Duodenal mucosa (tissue), 2 donors: ENCODE measurements at regions not wholly inside any gene's neighbourhood (a gene's known extent, or its start where the extent isn't known, plus 50 kb on each side); places are given as distances from the start of the nearest gene placed in this dataset.

ENCODE experiments used
- H3K27ac ChIP-seq: one replicate; pipeline ENCODE4 v1.7.0; 2013; ENCODE audit warnings: low read depth, low read length
- H3K27me3 ChIP-seq, 2 donors: one replicate each; pipeline ENCODE4 v1.7.0; 2013; ENCODE audit warnings: low read length in 2 of 2, control low read depth in 1 of 2; ENCODE audit not compliant: insufficient read depth in 2 of 2, control insufficient read depth in 1 of 2
- H3K36me3 ChIP-seq, 2 donors: one replicate each; pipeline ENCODE4 v1.7.0; 2013; ENCODE audit warnings: low read length in 2 of 2, control low read depth in 1 of 2; ENCODE audit not compliant: insufficient read depth in 2 of 2, control insufficient read depth in 1 of 2
- H3K4me1 ChIP-seq, 2 donors: one replicate each; pipeline ENCODE4 v1.7.0; 2013; ENCODE audit warnings: low read length in 2 of 2, control low read depth in 1 of 2; ENCODE audit not compliant: insufficient read depth in 2 of 2, control insufficient read depth in 1 of 2
- H3K4me3 ChIP-seq, 2 donors: one replicate each; pipeline ENCODE4 v1.7.0; 2013; ENCODE audit warnings: low read length in 2 of 2, low read depth in 1 of 2
- H3K9ac ChIP-seq, 2 donors: one replicate each; pipeline ENCODE4 v1.7.0; 2013; ENCODE audit warnings: low read length in 2 of 2, low read depth in 1 of 2
- H3K9me3 ChIP-seq, 2 donors: one replicate each; pipeline ENCODE4 v1.7.0; 2013; ENCODE audit warnings: low read length in 2 of 2, control low read depth in 1 of 2; ENCODE audit not compliant: control insufficient read depth in 1 of 2

- no peaks in the 10 kb centered on the region for H3K36me3 ChIP-seq
- H3K4me1 ChIP-seq = peaks cover 0 to 4% of the 10 kb centered on the region in 2 donors
- H3K9me3 ChIP-seq = peaks cover 3 to 10% of the 10 kb centered on the region in 2 donors
- H3K27me3 ChIP-seq = no peaks in the 10 kb centered on the region
- no peak overlapping the region for H3K4me3 ChIP-seq
- H3K9ac ChIP-seq = no peak overlapping the region
- no peak overlapping the region for H3K27ac ChIP-seq
Measured at GRCh38 chr14:51495319-51495718, 156.4 kb upstream of the FRMD6 start.

- peaks cover 3 to 10% of the 10 kb centered on the region in 2 donors for H3K9me3 ChIP-seq
- H3K9ac ChIP-seq = no peak overlapping the region
- no peaks in the 10 kb centered on the region for H3K36me3 ChIP-seq
- H3K27ac ChIP-seq = no peak overlapping the region
- H3K4me1 ChIP-seq = no peaks in the 10 kb centered on the region
- H3K27me3 ChIP-seq = no peaks in the 10 kb centered on the region
- H3K4me3 ChIP-seq = no peak overlapping the region
Measured at GRCh38 chr14:51498411-51499227, 153.1 kb upstream of the FRMD6 start.

GRCh38 chr14:51500776-51501175, 150.9 kb upstream of the FRMD6 start:
- H3K4me3 ChIP-seq = no peak overlapping the region
- no peaks in the 10 kb centered on the region for H3K36me3 ChIP-seq
- H3K27ac ChIP-seq = no peak overlapping the region
- no peaks in the 10 kb centered on the region for H3K27me3 ChIP-seq
- no peaks in the 10 kb centered on the region for H3K4me1 ChIP-seq
- peaks cover 3 to 10% of the 10 kb centered on the region in 2 donors for H3K9me3 ChIP-seq
- no peak overlapping the region for H3K9ac ChIP-seq

GRCh38 chr14:51501746-51502145, 150.0 kb upstream of the FRMD6 start:
- Histone ChIP-seq H3K9ac (no peak overlapping the region), H3K27ac (no peak overlapping the region), H3K27me3 (no peaks in the 10 kb centered on the region), H3K36me3 (no peaks in the 10 kb centered on the region), H3K4me3 (no peak overlapping the region), H3K9me3 (peaks cover 0 to 9% of the 10 kb centered on the region in 2 donors), H3K4me1 (no peaks in the 10 kb centered on the region)

- Histone ChIP-seq H3K27me3 (no peaks in the 10 kb centered on the region), H3K27ac (no peak overlapping the region), H3K4me3 (no peak overlapping the region), H3K9ac (no peak overlapping the region), H3K36me3 (no peaks in the 10 kb centered on the region), H3K9me3 (no peaks in the 10 kb centered on the region), H3K4me1 (no peaks in the 10 kb centered on the region)
Measured at GRCh38 chr14:51504669-51505068, 147.0 kb upstream of the FRMD6 start.

GRCh38 chr14:51507511-51507905, 144.2 kb upstream of the FRMD6 start:
- Histone ChIP-seq H3K27me3 (no peaks in the 10 kb centered on the region), H3K9ac (no peak overlapping the region), H3K9me3 (no peaks in the 10 kb centered on the region), H3K36me3 (no peaks in the 10 kb centered on the region), H3K4me1 (no peaks in the 10 kb centered on the region), H3K4me3 (no peak overlapping the region), H3K27ac (no peak overlapping the region)

- no peaks in the 10 kb centered on the region for H3K9me3 ChIP-seq
- H3K36me3 ChIP-seq = no peaks in the 10 kb centered on the region
- no peaks in the 10 kb centered on the region for H3K4me1 ChIP-seq
- no peaks in the 10 kb centered on the region for H3K27me3 ChIP-seq
- no peak overlapping the region for H3K9ac ChIP-seq
- H3K4me3 ChIP-seq = no peak overlapping the region
- no peak overlapping the region for H3K27ac ChIP-seq
Measured at GRCh38 chr14:51507906-51508511, 143.7 kb upstream of the FRMD6 start.

- Histone ChIP-seq H3K27ac (no peak overlapping the region), H3K4me3 (no peak overlapping the region), H3K27me3 (no peaks in the 10 kb centered on the region)
Measured at GRCh38 chr14:51511265-51511664, 140.4 kb upstream of the FRMD6 start.

GRCh38 chr14:51512316-51512715, 139.4 kb upstream of the FRMD6 start:
- H3K27ac ChIP-seq = no peak overlapping the region
- no peaks in the 10 kb centered on the region for H3K27me3 ChIP-seq
- H3K9ac ChIP-seq = no peak overlapping the region
- H3K36me3 ChIP-seq = no peaks in the 10 kb centered on the region
- H3K9me3 ChIP-seq = no peaks in the 10 kb centered on the region
- no peak overlapping the region for H3K4me3 ChIP-seq
- H3K4me1 ChIP-seq = no peaks in the 10 kb centered on the region

More at GRCh38 chr14:51511265-51511664, 140.4 kb upstream of the FRMD6 start:
- no peaks in the 10 kb centered on the region for H3K36me3 ChIP-seq
- H3K9me3 ChIP-seq = no peaks in the 10 kb centered on the region
- H3K4me1 ChIP-seq = no peaks in the 10 kb centered on the region
- H3K9ac ChIP-seq = no peak overlapping the region

- no peaks in the 10 kb centered on the region for H3K36me3 ChIP-seq
- no peaks in the 10 kb centered on the region for H3K4me1 ChIP-seq
- H3K4me3 ChIP-seq = no peak overlapping the region
- no peaks in the 10 kb centered on the region for H3K9me3 ChIP-seq
- no peak overlapping the region for H3K9ac ChIP-seq
- no peaks in the 10 kb centered on the region for H3K27me3 ChIP-seq
- no peak overlapping the region for H3K27ac ChIP-seq
Measured at GRCh38 chr14:51513281-51513680, 138.4 kb upstream of the FRMD6 start.
